GM19025 (cell line): ENCODE measurements at regions not wholly inside any gene's neighbourhood (a gene's known extent, or its start where the extent isn't known, plus 50 kb on each side); places are given as distances from the start of the nearest gene placed in this dataset.

Experiments
- ATAC-seq: cut with Tn5 transposase; IDR thresholded peaks from one replicate; pipeline ENCODE4 v1.9.1; 2021; ENCODE audit warnings: mild to moderate bottlenecking, low read depth, moderate library complexity; ENCODE audit not compliant: unreplicated experiment

DNA sequence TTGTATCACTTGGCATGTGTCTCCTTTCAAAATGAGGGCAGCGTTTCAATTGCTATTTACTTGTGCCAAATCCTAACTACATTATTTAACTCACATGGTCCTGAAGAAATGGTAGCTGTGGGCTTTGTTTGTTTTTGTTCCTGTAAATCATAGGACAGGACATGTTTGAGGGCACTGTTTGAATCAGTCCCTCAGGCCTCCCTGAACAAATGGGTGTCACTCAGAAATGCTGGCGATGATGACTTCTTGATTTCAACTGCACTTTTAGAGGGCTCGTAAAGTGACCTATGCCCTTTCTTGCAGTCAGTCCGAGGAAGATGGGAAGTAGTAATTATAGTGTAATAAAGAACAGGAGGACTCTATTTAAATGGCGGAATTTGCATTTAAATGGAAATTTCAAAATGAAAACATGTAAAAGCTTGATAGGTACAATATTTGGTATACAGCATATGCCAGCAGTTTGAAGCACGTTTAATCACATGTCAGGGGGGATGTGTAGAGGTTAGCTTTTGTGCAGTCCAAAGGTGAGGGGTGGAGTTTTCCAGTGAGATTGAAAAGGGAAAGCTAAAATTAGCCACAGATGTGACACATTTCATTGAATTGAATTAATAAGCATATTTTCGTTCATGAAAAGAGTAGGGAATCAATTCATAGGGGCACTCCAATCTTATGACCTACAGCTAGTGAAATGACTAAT, 1958.7 kb upstream of the IGFBP7 start:
- ATAC-seq: no peak

- ATAC-seq: no peak
These were observed 1976.2 kb upstream of the IGFBP7 start for GRCh38 chr4:59086410-59086809.

GRCh38 chr4:59091146-59092142, 1981.3 kb upstream of the IGFBP7 start:
- ATAC-seq: no peak

GRCh38 chr4:59094505-59094904, 1984.3 kb upstream of the IGFBP7 start:
- ATAC-seq: no peak

DNA sequence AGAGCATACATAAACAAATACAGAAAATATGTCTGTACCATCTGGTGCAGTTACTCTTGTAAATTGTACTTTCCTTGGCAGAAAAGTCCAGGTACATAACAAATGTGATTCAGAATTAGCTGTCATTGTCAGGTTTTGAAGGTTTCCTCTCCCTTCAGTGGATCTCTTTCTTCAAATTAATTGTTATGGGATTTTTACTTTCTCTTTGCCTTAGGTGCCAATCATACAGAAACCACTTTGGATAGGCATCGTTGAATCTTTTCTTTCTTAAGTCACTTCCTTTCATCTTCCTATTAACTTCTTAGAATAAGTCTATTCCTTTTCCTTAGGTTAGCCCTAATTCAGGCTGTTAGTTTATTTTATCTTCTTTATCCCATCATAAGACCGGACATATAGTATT, 1992.1 kb upstream of the IGFBP7 start:
- no peak for ATAC-seq

DNA sequence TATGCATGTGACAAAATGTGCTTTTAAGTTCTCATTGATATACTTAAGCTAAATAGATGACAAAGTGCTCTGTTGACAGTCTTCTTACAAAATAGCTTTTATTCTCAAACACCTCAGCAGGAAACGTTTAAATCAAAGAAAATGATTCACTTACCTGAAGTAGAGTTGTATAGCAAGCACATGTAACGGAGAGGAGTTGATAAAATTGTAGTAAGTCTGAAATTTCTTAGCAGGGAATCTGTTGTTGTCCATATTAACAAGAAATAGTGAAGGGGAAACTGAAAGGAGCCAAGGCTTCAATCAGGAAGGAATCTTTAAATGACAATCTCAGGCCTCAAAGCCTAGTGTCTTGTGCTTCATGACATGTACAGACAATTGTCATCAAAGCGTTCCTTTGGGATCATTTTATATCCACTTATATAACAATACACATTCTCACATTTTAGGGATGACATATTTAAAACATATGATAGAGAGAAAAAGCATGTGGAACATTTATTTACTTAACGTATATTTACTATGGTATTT, 2010.2 kb upstream of the IGFBP7 start:
- ATAC-seq: no peak

DNA sequence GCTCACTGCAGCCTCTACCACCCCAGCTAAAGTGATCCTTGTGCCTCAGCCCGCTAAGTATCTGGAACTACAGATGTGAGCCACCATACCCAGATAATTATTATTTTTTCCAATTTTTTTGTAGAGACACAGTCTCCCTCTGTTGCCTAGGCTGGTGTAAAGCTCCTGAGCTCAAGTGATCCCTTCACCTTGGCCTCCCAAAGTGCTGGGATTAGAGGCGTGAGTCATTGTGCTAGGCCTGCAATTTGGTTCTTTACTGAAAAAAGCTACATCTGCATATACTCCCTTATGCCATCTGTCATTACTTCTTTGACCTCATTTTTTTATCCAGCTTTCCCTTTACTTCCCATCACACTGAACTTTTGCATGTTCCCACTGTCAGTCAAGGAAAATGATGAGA, 2012.4 kb upstream of the IGFBP7 start:
- ATAC-seq: no peak

- no peak for ATAC-seq
These were observed 2016.0 kb upstream of the IGFBP7 start for GRCh38 chr4:59126159-59126558.

DNA sequence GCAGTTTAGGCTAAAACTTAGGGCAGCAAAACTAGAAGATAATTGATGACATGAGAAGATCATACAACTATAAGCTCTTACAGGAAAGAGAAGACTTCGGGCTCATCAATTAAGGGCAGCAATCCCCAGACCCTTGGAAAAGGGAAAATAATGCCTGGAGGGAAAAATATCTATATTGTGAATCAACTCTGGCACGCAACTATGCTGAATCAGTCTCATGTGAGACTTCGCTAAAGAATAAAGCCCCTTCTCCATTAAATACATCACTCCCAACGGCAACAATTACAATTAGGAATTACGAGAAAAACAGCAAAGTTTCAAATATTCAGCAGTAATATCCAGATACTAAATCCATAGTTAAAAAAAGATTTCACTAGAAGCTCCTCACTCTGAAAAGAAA, 2016.8 kb upstream of the IGFBP7 start:
- no peak for ATAC-seq

DNA sequence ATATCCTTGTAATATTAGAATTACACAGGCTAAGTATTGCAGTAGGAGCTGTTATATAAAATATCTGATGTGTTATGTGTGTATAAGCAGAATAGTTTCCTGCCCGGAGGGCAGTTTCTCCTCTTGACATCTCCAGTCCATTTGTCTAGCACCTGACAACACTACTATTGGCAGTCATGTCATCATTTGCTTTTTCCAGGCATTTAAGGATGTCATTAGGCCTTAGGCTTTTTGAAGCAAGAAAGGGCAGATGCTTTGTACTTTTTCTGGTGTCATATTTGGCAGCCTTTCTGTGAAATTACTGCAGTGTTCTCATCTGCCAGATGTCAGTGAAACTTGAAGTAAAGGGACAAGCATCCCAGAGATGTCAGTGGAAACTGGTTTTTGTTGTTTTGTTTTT, 2017.6 kb upstream of the IGFBP7 start:
- no peak for ATAC-seq

DNA sequence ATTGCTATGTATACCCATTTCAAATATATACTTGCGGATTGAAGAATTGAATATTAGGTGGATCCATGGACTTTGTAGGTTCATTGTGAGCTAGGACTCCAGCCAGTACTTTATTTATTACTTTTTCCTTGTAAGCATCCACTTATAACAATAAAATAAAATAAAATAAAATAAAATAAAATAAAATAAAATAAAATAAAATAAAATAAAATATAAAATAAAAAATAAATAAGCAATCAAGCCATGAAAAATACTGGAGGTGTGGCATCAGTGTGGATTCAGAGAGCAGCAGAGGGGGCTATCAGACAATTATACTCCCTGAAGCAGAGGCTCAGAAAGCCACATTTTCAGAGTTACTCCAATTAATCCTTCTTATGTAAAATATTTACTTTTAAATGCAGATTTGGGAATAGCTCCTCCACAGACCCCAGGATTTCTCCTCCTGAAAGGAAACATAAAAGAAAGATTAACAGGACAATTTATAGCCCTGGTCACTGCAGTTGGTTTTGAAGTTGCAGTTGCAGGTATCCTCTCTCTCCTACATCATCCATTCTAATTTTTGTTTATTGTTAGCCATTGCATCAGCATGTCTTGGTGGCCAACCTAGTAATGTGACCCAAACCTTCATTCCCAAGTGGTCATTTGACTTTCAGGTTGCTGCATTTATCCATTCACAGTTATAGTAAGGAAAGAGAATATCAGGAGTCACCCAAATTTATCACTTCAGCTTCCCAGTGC, 2025.2 kb upstream of the IGFBP7 start:
- ATAC-seq: no peak

DNA sequence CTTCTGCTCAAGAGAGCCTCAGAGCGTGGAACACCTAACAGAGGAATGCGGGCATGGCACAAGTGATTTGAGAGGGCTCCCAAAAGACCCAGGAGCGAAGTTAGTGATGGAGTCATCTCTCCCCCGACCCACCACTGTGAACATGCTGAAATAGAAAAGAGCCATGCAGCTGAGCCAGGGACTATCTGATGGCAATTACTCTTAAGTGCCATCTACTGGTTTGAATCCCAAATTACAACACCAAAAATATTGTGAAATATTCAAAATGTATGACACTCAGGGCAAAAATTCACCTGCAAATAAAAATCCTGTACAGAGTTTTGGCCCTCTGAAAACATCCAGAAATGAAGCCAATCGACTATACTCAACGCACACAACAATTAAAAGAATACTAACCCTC, 2038.9 kb upstream of the ADGRL3 start:
- no peak for ATAC-seq

GRCh38 chr4:59175617-59176016, 2024.5 kb upstream of the ADGRL3 start:
- ATAC-seq: no peak

DNA sequence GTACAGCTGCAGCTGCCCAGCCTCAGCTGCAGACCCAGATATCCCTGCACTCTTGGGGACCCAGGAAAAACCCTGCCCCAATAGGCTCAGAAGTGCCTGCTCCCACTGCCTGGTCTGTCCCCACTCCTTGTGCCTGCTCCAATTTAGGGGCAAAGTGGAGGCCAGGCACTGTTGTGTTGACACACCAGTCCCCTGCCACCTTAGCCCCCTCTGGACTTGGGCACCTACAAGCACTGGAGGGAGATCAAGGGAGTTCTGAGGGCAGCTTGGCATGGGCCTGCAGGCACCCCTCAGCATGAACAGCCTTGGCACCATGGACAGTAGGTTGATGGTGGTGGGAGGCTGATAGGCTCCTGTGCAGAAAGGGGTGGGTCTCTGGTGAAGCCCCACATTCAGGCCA, 2020.8 kb upstream of the ADGRL3 start:
- ATAC-seq: no peak

DNA sequence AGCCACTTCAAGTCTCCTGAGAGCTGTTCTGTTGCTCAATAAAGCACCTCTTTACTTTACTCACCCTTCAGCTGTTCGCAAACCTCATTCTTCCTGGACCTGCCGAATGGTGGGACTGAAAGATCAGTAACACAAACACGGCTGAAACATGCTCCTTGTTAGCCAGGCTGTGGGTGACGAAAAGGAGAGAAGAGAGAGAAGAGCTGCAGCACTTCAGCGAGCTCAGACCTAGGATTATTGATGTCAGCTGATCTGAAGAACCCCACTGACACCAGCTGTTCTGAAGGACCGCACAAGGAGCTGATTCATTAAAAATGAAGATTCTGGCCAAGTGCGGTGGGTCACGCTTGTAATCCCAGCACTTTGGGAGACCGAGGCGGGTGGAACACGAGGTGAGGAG, 2020.0 kb upstream of the ADGRL3 start:
- ATAC-seq: no peak

DNA sequence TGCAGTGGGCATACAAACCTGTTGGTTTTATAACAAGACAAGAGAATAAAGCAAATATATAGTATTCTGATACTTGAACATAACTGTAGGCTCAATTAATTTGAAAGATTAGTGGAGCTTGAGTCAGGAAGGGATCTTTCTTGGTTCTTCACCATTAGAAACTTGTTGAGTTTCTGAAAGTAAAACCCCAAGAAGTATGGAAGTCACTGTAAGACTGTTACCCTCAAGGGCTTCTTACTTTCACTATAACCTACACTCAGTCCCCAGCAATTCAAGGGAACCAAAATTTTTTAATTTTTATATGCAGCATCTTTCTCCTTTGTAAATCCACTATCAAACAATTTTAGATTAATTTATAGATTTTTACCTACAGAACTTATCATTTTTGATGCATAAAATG, 2019.2 kb upstream of the ADGRL3 start:
- ATAC-seq: no peak

DNA sequence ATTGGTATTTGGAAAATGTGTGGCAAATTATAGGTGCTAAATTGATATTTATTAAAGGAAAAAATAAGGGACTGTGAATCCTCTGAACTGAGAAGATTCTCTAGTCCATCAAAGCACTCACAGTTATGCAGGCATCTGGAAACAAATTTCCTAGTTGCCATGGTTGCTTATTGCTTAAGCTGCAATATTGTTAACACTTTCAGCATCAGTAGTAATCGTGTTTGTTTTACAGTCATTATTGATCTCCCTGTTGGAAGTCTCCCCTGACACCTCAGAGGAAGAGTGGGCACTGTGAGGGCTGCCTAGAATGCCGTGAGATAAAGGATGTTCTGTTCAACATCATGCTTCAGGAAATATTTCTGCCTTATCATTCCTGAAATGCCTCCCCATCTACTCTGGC, 2004.3 kb upstream of the ADGRL3 start:
- no peak for ATAC-seq

- no peak for ATAC-seq
These were observed 1999.1 kb upstream of the ADGRL3 start for GRCh38 chr4:59200992-59201391.

DNA sequence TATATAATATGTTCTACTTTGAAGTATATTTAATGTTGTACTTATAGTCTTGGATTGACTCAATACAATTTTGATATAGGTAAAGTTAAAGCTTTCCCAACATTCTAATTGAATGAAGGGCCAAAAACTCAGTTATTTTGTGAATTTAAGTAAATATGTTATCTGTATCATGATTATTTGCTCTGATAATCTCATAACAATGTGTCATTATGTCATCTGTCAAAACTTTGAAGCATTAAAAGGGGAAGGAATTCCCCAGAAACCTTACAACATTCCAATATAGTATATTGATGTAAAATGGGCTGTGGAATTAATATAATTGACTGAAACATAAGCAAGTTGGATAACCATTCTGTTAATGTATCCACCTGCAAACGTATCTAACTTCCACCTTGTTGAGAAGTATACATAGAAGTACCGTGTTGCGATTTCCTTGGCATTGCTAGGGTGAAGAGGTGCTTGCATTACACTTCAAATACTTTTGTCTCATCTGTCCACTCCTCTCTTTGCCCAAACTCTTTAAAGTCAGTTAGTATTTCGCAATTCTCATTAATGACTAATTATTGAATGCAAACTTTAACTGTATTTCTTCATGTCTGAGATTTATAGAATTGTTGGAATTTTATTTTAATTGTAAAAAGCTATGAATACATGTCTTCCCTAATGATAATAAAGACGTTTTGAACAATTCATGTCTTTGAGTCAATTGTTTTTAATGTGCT, 1982.1 kb upstream of the ADGRL3 start:
- ATAC-seq: no peak

DNA sequence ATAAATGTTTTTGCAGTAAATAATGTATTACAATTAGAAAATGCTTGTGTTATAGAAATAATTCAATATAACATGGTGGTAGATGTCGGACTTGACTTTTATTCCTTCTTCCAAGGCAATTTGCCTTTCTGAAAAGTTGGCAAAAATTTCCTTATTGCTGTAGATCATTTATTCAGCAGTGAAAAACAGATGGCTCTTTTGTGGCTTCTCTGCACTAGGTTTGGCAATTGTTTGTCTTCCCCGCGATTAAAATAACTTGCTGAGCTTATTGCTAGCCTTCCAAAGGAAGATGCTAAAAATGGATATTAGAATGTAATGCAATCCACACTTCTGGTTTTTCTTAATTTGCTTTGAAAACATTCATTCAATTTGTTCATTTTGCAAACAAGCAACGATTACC, 1977.9 kb upstream of the ADGRL3 start:
- no peak for ATAC-seq
